GM19467 (cell line): ENCODE measurements at regions not wholly inside any gene's neighbourhood (a gene's known extent, or its start where the extent isn't known, plus 50 kb on each side); places are given as distances from the start of the nearest gene placed in this dataset.
"Not testable (repeated sequence)": the region's sequence is repeated elsewhere in the genome, so short reads cannot be mapped to it uniquely, and the experiment has no call there.

ENCODE experiments used
- ATAC-seq: cut with Tn5 transposase; IDR thresholded peaks from one replicate; pipeline ENCODE4 v1.9.1; 2021; ENCODE audit warnings: mild to moderate bottlenecking, moderate library complexity; ENCODE audit not compliant: unreplicated experiment

DNA sequence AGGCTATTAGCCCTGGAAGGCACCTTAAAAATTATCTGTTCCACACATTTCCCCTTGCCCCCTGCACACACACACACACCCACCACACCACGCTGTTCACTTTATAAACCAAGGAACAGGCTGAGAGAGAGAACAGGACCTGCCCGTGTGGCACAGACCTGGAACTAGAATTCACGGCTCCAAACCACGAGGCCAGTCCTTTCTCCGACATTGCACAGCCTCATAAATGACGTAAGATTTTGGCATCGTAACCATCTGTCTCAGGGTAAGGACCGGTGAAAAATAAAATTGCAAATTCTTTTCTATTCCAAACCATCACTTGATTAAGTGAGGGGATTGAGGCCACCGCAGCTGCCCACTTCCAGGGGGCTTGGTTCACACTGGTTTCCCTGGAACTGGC, 330.3 kb downstream of the BCOR start:
- no peak for ATAC-seq

DNA sequence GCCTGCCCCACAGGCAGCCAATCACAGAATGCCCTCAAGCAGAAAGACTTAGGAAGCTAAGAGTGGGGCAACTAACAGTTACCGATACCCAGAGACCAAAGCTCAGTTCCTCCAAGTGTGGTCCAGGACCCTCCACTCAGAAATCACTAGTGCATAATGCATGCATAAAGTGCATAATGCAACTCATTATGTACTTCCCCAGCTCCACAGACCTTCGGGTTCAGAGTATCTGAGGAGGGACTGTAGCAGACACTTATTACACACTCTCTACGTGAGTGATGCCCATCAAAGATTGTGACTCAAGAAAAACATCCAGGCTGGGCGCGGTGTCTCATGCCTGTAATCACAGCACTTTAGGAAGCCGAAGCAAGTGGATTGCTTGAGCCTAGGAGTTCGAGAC, 328.0 kb downstream of the BCOR start:
- ATAC-seq: no peak

DNA sequence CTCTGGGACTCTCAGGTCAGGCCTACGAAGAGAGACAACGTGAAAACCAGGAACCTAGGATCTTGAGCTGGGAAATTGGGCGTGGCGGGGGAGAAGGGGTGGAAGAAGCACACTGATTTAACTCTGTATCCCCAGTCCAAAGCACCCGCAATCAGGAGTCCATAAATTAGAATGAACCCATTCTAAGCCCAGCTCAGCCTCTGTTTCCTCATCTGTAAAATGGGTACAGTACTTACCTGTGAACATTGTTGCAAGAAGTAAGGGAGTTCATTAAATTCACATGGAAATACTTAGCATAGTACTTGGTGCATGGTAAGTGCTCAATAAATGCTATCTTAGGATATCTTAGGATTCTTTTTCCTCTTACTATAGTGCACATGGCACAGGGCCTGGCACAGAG, 326.7 kb downstream of the BCOR start:
- no peak for ATAC-seq

DNA sequence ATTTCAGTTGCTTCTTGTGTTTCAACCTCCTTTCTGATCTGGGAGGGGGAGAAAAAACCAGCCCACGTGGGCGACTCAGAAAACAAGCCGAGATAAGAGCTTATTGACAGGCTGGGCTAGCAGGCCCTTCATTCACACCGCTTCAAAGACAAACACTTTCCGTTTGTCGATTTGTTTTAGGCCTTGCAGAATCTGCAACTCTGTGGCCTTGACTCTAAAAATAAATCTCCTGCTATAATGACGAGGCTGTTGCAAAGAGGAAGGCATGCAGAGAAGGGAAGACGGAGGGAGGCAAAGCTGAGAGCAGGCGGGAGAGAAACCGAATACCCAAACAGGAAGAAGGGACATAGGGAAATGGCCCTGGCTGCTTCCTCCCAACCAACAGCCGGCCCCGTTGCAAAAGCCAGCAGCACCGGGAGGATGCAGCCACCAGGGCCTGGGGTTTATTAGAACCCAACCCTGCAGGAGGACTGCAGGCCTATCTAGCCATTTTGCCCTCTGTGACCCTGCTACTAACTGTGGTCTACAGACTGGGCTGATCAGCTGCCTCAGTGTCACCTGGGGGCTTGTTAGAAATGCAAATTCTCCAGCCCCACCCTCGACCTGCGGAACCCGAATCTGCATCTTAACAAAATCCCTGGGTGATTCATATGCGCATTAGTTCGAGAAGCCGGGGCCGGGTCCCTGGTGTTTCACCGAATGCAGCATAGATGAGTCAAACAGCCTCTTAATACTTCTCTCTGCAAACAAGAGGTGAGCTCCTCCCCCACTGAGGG, 325.5 kb downstream of the BCOR start:
- ATAC-seq: no peak

DNA sequence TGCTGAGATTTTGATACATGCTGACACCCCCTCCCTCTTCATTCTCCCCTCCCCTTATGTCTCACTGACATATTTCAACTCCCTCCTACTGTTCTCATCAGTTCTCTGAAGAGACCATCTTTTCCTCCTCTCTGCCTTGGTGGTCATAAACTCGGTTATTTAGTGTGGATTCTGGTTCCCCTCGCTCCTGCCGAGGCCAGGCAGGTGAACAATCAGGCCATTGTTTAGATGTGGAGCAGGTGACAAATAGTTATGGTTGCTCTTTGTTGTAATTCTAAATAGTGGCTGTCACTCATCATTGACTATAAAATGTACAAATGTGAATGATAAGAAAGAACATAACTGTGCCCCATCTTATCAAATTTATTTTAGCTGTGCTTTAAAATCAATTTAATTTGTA, 324.6 kb downstream of the BCOR start:
- no peak for ATAC-seq

DNA sequence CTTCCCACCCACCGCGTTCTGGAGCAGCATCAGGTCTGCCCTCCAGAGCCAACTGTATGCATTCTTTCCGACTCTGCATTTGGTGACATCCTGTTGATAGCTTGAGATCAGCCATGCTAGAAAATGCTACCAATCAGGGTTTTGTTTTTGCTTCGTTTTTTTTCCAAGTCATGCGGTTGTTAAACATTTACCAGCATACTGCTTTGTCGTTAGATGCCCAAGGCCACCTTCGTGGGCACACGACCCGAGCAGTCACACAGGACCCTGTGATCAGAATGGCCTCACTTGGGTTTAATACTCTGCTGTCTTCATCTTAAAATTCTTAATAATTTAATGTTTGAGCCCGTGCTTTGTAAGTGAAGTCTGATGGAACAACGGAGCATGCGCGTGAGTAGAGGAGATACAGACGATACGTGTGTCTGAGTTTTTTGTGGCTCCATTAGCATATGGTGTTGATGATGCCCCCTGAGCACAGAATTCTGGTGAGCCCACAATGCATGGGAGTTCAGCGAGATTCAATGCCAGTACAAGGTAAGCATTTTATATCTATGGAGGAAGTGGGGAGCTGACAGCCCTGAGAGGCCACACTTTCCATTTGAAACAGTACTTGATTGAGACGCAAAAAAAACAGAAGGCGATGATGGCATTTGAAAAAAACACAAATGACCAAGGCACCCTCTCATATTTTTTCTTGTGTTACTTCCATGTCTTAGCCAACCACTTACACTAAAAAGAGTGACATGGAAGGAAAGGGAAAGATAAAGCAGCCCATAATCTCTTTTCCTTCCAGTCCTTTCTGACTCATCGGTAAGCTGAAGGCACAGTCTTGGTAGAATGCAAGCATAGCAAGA, 323.6 kb downstream of the BCOR start:
- no peak for ATAC-seq

DNA sequence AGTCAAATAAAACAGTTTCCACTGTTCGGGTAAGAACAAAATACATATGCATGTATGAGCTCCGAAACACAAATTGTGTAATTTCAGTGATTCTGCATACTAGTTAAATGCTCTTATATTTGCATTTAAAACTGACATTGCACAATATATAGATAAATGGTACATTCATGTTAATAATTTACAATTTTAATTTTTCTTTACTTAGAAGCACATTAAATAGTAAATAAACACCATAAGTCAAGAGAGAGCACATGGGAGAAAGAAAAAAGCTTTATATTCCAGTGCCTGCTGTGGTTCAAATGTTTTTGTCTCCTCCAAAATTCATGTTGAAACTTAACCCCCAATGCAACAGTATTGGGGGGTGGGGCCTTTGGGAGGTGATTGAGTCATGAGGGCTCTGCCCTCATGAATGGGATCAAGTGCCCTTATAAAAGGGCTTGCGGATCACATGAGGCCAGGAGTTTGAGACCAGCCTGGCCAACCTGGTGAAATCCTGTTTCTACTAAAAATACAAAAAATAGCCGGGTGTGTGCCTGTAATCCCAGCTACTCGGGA, 322.9 kb downstream of the BCOR start:
- no peak for ATAC-seq

DNA sequence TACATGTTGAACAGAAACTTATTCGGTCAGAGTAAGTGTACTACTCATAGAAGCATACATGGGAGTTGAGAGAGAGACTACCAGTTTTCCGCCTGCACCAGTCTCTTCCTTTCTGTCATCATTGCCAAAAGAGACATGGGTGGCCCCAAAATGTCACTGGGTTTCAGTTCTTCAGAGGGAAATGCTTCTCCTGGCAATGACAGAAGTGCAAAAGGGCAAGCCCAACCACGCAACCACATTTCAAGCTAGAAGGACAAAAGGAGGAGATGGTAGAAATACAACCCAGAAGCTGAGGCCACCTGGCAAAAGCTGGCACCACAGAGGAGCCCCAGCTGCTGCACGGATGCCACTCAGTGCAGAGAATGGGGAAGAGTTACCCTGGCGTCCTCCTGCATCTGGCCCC, 320.1 kb downstream of the BCOR start:
- ATAC-seq: no peak

DNA sequence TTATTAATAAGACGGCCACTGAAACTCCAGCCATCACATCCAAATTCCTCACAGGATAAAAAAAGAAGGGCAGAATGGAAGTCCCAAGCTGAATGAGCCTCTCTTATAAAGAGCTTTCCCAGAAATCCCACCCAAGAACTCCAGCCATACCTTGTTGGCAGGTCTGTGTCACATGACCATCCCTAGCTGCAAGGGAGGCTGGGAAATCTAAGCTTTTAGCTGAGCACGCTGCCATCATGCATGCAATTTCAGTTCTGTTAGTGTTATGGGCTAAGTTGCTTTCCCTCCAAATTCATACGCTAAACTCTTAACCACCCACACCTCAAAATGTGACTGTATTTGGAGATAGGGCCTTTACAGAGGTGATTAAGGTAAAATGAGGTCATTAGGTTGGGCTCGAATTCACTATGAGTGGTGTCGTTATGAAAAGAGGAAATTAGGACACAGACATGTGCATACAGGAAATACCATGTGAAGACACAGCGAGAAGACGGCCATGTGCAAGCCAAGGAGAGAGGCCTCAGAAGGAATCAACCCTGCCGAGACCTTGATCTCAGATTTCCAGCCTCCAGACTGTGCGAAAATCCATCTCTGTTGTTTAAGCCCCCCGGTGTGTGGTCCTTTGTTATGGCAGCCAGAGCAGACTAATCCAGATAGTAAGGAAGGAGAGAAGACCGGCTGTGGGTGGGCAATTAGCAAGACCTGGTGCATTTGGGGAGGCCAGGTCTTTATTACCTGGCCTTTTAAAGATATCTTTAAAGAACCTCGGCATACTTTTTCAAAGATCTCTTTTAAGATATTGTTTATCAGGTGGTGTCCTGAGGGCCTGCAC, 317.6 kb downstream of the BCOR start:
- ATAC-seq: no peak

DNA sequence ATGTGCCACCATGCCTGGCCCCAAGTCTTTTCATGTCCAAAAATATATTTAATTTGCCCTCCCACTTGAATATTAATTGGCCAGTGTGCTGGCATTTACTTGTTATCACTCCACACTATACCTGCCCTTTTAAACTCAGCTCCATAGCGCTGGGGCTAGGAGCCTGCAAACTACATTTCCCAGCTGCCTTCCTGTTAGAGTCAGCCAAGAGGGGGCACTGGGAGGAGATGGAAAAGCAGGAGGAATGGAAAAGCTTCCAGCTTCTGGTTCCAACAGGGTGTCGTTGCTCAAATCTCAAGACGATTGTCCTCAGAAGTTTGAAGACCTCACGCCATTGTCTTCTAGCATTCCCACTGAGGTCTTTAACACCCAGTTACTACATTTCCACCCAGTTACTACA, 315.5 kb downstream of the BCOR start:
- ATAC-seq: no peak

DNA sequence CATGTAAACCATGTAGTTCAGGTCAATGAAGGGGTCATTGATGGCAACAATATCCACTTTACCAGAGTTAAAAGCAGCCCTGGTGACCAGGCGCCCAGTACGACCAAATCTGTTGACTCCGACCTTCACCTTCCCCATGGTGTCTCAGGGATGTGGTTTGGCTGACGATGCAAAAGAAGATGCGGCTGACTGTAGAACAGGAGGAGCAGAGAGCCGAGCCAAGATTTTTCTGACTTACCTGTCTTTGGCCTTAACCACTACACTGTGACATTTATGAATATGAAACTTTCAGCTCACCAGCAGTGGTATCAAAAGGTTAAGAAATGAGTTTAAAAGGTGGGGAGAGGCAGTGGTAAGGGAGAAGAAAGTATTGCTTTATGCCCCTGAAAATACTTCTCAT, 309.8 kb downstream of the BCOR start:
- ATAC-seq: no peak

DNA sequence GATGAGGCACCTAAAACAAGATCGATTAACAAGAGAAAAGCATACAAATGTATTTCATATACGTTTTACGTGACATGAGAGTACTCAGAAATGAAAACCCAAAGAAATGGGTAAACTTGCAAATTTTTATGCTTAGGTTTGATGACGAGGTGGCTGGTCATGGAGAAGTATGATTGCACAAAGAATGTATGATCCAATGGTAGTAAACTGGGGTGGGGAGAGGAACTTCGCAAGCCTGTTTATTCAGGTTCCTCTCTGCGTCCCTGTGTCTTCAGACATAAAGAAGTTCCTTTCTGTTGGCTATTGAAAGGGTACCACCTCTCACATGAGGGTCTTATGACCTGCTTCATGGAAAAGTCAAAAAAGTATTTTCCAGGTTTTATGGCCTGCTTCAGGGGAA, 309.2 kb downstream of the BCOR start:
- ATAC-seq: no peak

DNA sequence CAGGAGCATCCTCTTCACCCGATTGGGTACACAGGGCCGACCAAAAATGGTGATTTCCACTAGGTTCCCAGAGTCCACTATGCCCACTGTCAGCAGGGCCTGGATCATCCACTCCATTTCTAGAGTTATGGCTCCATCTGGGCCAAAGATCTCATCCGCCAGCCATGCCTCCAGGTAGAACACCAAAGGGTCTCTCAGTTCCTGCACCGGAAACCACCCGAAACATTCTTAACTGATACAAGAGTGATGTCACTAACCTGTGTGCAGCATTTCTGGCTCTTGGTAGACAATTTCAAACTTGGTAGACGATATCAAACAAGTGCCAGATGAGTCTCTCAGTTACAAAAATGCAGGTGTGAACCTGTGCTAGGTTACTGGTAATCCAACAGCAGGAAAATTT, 306.1 kb downstream of the BCOR start:
- ATAC-seq: no peak

DNA sequence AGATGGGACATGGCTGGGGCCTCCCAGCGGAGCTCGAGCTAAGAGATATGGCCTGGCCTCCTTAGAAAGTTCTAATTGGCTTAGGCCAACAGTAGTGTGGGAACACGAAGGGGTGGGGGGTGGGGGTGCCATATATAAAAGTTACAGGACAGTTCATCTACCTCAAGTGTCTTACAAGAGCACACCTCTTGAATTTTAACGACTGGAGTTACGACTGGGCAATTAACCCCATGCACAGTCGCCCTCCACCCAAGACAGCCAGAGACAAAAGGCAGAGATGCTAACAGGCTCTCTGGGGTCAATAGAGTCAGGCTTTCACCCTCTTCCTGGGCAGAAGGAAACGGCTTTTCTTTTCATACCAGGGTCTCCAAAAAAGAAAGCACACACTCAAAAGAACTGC, 302.2 kb downstream of the BCOR start:
- no peak for ATAC-seq

DNA sequence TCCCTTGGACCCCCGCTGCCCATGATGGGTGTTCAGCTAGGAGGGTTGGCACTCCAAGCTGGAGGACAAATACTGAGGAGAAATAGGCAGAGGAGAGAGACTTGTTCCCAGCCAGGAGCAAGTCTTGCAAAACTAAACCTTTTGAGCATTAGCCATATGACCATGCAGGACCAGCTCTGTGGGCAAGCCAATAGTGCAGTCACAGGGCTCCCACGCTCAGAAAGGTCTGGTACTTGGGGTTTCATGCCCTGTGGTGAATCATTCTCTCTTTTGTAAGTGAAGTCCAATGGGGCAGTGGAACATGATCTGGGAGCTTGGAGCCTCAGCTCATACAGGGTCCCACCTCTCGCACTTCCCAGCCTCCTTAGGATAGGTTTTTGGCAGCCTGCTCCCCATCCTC, 300.9 kb downstream of the BCOR start:
- ATAC-seq: no peak

DNA sequence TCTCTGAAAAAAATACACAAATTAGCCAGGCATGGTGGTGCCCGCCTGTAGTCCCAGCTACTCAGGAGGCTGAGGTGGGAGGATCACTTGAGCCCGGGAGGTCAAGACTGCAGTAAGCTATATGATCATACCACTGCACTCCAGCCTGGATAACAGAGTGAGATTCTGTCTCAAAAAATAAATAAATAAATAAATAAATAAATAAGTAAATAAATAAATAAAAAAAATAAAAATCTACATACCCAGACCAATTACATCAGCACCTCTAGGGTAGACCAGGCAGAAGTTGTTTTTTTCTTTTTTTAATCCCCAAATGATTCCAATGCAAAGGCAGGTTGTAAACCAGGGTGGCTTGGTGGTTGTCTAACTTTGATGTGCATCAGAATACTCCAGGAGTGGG, 299.3 kb downstream of the BCOR start:
- ATAC-seq: not testable (repeated sequence)

DNA sequence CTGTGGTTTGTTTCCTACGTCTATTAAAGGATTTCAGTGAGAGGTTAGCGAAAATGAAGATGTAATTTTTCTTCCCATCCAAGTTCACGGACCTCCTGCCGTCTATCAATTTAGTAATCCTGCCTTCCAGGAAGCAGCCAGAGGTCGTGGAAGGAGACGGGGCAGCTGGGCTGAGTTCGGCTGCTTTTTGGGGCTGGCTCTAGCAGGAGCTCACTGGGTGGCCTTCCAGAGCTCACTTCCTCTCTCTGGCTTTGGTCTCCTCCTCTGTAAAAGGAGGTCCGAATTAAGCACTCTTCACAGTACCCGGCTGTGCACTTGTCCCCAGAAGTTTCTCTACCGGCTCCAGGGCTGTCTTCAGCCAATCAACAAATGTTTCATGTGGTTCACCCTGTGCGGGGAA, 295.4 kb downstream of the BCOR start:
- ATAC-seq: no peak

DNA sequence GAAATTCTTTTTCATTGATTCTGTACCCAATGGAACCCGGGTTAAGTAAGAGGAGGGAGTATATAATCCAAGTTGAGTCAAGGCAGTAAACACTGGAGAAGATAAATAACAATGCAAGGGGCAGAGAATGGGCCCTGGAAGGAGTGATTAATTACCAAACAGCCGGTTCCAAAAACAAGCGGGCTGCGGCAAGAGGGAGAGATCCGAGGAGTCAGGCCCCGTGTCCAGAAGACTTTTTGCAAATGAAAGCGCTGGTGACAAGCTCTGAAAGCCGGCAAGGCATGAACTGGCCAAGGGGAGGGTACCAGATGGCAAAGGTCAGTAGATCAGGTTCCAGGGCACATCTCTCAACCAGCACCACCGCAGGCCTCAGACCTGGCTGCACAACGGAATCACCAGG, 294.9 kb downstream of the BCOR start:
- ATAC-seq: no peak

DNA sequence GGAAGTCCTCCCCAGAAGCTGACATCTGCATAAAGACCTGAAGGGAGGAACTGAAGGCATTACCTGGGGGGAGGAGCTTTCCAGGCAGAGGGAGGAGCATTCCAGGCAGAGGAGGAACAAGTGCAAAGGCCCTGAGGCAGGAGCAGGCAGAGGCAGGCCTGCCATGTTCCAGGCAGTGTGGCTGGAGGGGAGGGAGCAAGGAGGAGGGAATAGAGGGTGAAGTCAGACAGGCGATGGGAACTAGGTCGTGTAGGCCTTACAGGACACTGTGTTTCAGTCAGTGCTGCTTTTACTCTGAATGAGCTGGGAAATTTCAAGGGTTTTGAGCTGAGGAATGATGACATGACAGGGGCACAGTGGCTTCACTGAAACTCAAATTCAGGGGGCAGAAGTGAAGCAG, 292.7 kb downstream of the BCOR start:
- ATAC-seq: no peak

DNA sequence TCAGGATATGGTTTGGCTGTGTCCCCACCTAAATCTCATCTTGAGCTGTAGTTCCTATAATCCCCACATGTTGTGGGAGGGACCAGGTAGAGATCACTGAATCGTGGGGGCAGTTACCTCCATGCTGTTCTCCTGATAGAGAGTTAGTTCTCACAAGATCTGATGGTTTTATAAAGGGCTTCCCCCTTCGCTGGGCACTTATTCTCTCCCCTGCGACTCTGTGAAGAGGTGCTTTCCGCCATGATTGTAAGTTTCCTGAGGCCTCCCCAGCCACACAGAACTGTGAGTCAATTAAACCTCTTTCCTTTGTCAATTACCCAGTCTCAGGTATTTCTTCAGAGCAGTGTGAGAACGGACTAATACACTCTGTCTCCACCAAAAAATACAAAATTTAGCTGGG, 291.9 kb downstream of the BCOR start:
- no peak for ATAC-seq

DNA sequence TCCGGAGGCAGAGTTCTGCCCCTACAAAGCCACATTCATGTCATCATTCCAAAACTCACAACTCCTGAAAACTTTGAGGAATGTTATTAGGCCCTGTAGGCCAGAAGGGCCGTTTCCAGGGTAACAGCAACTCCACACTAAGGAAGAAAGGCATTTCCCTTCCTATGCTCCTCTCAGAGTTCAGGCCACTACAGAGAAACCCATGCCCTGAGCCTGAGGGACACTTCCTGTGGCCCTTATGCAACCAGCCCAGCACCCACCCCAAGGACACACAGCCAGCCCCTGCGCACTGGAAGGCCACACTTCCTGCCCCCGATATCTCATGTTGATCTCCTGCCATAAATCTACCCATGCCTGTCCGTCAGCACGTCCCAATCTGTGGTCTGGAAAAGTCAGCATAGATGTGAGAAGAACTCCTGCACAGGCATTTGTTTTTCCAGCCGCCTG, 289.3 kb downstream of the BCOR start:
- no peak for ATAC-seq
